WERI-Rb-1 (cell line): ENCODE measurements at regions not wholly inside any gene's neighbourhood (a gene's known extent, or its start where the extent isn't known, plus 50 kb on each side); places are given as distances from the start of the nearest gene placed in this dataset.

Experiments used
- DNase-seq: peaks from one replicate; pipeline ENCODE4 v3.0.0-alpha.2; 2020
- H3K27ac ChIP-seq: fragments of 250-450 bp; sonication (Bioruptor Pico); 2 replicates; pipeline ENCODE4 v1.5.1; 2020; ENCODE audit warnings: mild to moderate bottlenecking, moderate library complexity
- H3K27me3 ChIP-seq: fragments of 250-450 bp; sonication (Bioruptor Pico); 2 replicates; pipeline ENCODE4 v1.5.1; 2021; ENCODE audit warnings: mild to moderate bottlenecking, low read depth, moderate library complexity; ENCODE audit not compliant: insufficient read depth, severe bottlenecking
- H3K36me3 ChIP-seq: fragments of 250-450 bp; sonication (Bioruptor Pico); 2 replicates; pipeline ENCODE4 v1.5.1; 2020; ENCODE audit warnings: mild to moderate bottlenecking, moderate library complexity
- H3K4me3 ChIP-seq: 2 replicates; pipeline ENCODE4 v1.5.1; 2011; ENCODE audit warnings: low read depth, mild to moderate bottlenecking, control low read depth, low read length
- H3K9me3 ChIP-seq: fragments of 250-450 bp; sonication (Bioruptor Pico); 2 replicates; pipeline ENCODE4 v1.5.1; 2021; ENCODE audit warnings: mild to moderate bottlenecking, moderate library complexity; ENCODE audit not compliant: severe bottlenecking
- TF ChIP-seq, protein P1 (sequence below): IDR thresholded peaks from 2 replicates; pipeline ENCODE4 v1.5.1; 2011; ENCODE audit warnings: low read depth, mild to moderate bottlenecking, control low read depth, inconsistent platforms, low read length

DNA sequence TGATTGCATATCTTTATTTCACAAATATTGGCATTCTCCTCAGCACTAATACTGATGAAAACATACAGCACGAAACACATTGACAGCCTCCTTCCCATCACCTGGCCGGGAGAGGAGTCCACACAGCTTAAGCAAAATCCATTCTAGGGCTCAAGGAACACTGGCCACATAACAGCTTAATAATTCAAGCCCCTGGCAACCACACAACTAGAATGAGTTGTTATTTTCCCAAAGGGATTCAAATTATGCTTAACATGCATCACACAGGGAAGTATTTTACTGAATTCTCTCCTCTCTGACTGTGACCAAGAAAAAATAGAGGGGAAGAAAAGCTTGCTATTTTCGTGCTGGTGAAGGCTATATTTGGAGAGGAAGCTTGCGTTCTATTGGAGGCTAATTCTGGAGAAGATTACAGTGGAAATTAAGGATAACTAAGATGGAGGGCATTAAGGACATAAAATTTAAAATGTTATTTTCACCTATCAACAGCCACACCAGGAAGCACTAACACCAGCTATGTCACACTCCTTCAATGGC lies 198.5 kb downstream of the ADGRG6 start:
- Histone ChIP-seq H3K27ac (no peak overlapping the region), H3K9me3 (peaks cover 10% of the 10 kb centered on the region), H3K4me3 (no peak overlapping the region), H3K36me3 (no peaks in the 10 kb centered on the region), H3K27me3 (no peaks in the 10 kb centered on the region)
- no peak for DNase-seq
- TF ChIP-seq, protein P1, sequence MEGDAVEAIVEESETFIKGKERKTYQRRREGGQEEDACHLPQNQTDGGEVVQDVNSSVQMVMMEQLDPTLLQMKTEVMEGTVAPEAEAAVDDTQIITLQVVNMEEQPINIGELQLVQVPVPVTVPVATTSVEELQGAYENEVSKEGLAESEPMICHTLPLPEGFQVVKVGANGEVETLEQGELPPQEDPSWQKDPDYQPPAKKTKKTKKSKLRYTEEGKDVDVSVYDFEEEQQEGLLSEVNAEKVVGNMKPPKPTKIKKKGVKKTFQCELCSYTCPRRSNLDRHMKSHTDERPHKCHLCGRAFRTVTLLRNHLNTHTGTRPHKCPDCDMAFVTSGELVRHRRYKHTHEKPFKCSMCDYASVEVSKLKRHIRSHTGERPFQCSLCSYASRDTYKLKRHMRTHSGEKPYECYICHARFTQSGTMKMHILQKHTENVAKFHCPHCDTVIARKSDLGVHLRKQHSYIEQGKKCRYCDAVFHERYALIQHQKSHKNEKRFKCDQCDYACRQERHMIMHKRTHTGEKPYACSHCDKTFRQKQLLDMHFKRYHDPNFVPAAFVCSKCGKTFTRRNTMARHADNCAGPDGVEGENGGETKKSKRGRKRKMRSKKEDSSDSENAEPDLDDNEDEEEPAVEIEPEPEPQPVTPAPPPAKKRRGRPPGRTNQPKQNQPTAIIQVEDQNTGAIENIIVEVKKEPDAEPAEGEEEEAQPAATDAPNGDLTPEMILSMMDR: no peak

DNA sequence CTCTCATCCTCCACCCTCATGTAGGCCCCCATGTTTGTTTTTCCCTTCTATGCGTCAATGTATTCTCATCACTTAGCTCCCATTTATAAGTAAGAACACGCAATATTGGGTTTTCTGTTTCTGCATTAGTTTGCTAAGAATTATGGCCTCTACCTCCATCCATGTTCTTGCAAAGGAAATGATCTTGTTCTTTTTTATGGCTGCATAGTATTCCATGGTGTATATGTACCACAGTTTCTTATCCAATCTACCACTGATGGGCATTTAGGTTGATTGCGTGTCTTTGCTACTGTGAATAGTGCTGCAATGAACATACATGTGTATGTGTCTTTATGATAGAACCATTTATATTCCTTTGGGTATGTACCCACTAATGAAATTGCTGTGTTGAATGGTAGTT lies 200.0 kb downstream of the ADGRG6 start:
- DNase-seq: no peak
- no peak overlapping the region for H3K4me3 ChIP-seq
- no peaks in the 10 kb centered on the region for H3K36me3 ChIP-seq
- H3K27me3 ChIP-seq: no peaks in the 10 kb centered on the region
- no peak overlapping the region for H3K27ac ChIP-seq
- H3K9me3 ChIP-seq: peaks cover 10% of the 10 kb centered on the region
- TF ChIP-seq, protein P1: no peak

DNA sequence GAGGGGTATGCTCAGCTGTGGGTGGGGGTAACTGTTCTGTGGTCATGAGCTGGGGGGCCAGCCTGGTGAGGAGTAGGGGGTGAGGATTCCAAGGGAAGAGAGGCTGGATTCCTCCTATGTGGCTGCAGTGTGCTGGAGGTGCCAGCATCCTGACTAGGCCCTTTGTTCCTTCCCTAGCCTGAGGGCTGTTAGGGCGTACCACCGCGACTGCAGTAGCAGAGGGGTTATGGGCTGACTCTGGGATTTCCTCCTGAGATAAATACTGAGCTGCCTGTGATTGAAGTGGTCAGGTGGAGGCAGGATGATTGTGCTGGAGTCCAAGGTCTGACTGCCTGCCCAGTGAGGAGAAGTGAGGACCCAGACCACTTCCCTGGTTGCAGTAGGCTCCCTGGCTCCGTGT lies 205.3 kb downstream of the ADGRG6 start:
- Histone ChIP-seq H3K36me3 (no peaks in the 10 kb centered on the region), H3K4me3 (no peak overlapping the region), H3K9me3 (peaks cover 7% of the 10 kb centered on the region), H3K27me3 (no peaks in the 10 kb centered on the region), H3K27ac (no peak overlapping the region)
- TF ChIP-seq, protein P1: no peak
- DNase-seq: no peak

DNA sequence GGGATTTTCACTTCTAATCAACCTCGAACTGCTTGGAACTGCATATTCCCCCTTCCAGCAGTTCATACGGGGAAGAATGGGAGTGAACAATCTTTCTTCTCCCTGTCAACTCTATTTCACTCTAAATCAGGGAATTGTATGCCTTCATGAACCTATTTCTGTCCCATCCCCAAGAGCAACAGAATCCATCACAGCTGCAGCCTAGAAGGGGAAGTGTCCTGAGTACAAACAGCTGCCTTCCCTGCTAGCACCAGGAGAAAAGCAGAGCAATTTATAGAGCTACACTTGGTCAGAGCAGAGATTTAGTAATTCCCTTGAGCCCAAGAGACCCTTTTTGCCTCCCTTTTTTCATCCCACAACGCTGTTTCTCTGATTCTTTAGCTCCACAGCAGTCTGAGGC lies 208.4 kb downstream of the ADGRG6 start:
- no peaks in the 10 kb centered on the region for H3K36me3 ChIP-seq
- no peak for DNase-seq
- no peak overlapping the region for H3K4me3 ChIP-seq
- H3K27ac ChIP-seq: no peak overlapping the region
- no peaks in the 10 kb centered on the region for H3K9me3 ChIP-seq
- no peaks in the 10 kb centered on the region for H3K27me3 ChIP-seq
- TF ChIP-seq, protein P1: no peak

DNA sequence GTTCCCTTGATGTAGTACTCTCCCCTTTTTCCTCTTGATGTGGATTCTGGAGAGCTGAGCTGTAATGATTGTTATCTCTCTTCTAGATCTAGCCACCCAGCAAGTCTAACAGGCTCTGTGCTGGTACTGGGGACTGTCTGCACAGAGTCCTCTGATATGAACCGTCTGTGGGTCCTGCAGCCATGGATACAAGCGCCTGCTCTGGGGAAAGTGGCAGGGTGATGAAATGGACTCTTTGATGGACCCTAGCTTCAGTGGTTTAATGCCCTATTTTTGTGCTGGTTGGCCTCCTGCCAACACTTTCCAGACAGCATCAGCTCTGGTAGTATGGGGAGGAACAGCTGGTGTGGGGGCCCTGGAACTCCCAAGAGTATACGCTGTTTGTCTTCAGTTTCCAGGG lies 216.3 kb downstream of the ADGRG6 start:
- TF ChIP-seq, protein P1: no peak
- H3K4me3 ChIP-seq: no peak overlapping the region
- no peak for DNase-seq
- no peaks in the 10 kb centered on the region for H3K27me3 ChIP-seq
- H3K36me3 ChIP-seq: no peaks in the 10 kb centered on the region
- H3K9me3 ChIP-seq: no peaks in the 10 kb centered on the region
- peak overlapping the region; percentile 79 for H3K27ac ChIP-seq

DNA sequence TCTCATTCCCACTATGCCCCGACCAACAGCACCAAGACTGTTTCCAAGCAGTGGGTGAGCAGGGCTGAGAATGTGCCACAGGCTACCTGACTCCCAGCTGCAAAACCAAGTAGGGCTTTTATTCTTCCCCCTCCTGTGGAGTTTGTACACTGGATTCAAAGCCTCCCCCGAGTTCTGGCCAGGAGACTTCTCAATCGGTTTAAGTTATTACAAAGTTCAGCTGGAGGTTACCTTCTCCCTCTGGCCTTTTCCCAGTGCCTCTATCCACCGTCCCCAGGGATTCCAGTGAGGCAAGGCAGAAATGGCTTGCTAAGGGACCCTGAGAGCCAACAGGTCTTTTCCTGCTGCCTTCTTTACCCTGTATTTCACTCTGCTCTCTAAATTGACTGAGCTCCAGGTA lies 217.0 kb downstream of the ADGRG6 start:
- H3K4me3 ChIP-seq: peak overlapping the region; percentile 4
- TF ChIP-seq, protein P1: no peak
- no peaks in the 10 kb centered on the region for H3K36me3 ChIP-seq
- peak; percentile 77 for DNase-seq
- peak overlapping the region; percentile 79 for H3K27ac ChIP-seq
- no peaks in the 10 kb centered on the region for H3K9me3 ChIP-seq
- no peaks in the 10 kb centered on the region for H3K27me3 ChIP-seq
